HCT116 (cell line): ENCODE measurements at regions not wholly inside any gene's neighbourhood (a gene's known extent, or its start where the extent isn't known, plus 50 kb on each side); places are given as distances from the start of the nearest gene placed in this dataset.

Experiments
- ATAC-seq: fragments of 200-7000 bp; cut with Tn5 transposase; 2 replicates; pipeline ENCODE4 v1.9.1; 2020; ENCODE audit warnings: mild to moderate bottlenecking, moderate library complexity
- BruUV-seq: library from RNA; stranded (reverse); fragments of 400-500 nt; replicated peaks from 2 replicates; lab custom pipeline; 2021; lab: Mats Ljungman, UMichigan
- CTCF ChIA-PET: fragments of 300-600 bp; sonication (Branson Sonifier 250); formaldehyde crosslinking; loops from one replicate; lab custom pipeline; 2021; ENCODE audit warnings: antibody characterized with exemption; lab: Charles Lee
- POLR2A ChIA-PET: fragments of 300-600, 350-600 bp; sonication (Branson Sonifier 250); formaldehyde crosslinking; loops from one replicate; lab custom pipeline; 2021; ENCODE audit warnings: antibody characterized with exemption; lab: Charles Lee
- RAD21 ChIA-PET, 2 experiments: fragments of 300-600 bp; sonication (Branson Sonifier 250); formaldehyde crosslinking; loops; one replicate each; lab custom pipeline; 2023; ENCODE audit warnings: low total read pairs in 2 of 2; ENCODE audit not compliant: uncharacterized antibody in 2 of 2, unreplicated experiment in 2 of 2, low non-redundant PET in 1 of 2; lab: Charles Lee
- DNase-seq: peaks from one replicate; pipeline ENCODE4 v3.0.0-alpha.2; 2010; ENCODE audit warnings: low read depth, low spot score
- H2AFZ ChIP-seq: fragments of 200-600 bp; shearing (Covaris generic), sonication (generic); 2 replicates; pipeline ENCODE4 v1.6.1; 2017; ENCODE audit warnings: low read depth, mixed run types, mixed read lengths, antibody characterized with exemption, low read length; ENCODE audit not compliant: poor library complexity, severe bottlenecking
- H3K27ac ChIP-seq: 2 replicates; pipeline ENCODE4 v1.5.1; 2012; ENCODE audit warnings: low read depth, low read length
- H3K27me3 ChIP-seq: fragments of 200-600 bp; sonication (generic); 2 replicates; pipeline ENCODE4 v1.6.1; 2016; ENCODE audit warnings: mixed run types, low read length, mixed read lengths; ENCODE audit not compliant: insufficient read depth
- H3K36me3 ChIP-seq, 2 experiments: fragments of 200-500 bp in 1 of 2; fragments of 200-600 bp in 1 of 2; sonication (Bioruptor generic) in 1 of 2; sonication (generic) in 1 of 2; 2 replicates each; pipeline versions ENCODE4 v1.5.1 to v1.6.1; 2014 to 2016; ENCODE audit warnings: low read length in 2 of 2, inconsistent platforms in 1 of 2, mixed read lengths in 1 of 2, mixed run types in 1 of 2; ENCODE audit not compliant: insufficient read depth in 2 of 2, control insufficient read depth in 1 of 2
- H3K4me1 ChIP-seq, 2 experiments: fragments of 200-600 bp in 1 of 2; sonication (generic) in 1 of 2; 2 replicates each; pipeline versions ENCODE4 v1.5.1 to v1.6.1; 2012 to 2017; ENCODE audit warnings: low read length in 2 of 2, inconsistent platforms in 1 of 2, mild to moderate bottlenecking in 1 of 2, mixed read lengths in 1 of 2, mixed run types in 1 of 2, moderate library complexity in 1 of 2; ENCODE audit not compliant: insufficient read depth in 2 of 2, control insufficient read depth in 1 of 2
- H3K4me2 ChIP-seq: fragments of 200-600 bp; sonication (generic); 2 replicates; pipeline ENCODE4 v1.6.1; 2017; ENCODE audit warnings: mixed run types, low read length, mixed read lengths
- H3K4me3 ChIP-seq, 2 experiments: fragments of 200-600 bp in 1 of 2; sonication (generic) in 1 of 2; replicated peaks in 1 of 2; 2 replicates each; pipeline ENCODE4 v1.5.1; 2011 to 2016; ENCODE audit warnings: low read length in 2 of 2, control low read depth in 1 of 2, low read depth in 1 of 2, mild to moderate bottlenecking in 1 of 2, mixed read lengths in 1 of 2, mixed run types in 1 of 2
- H3K79me2 ChIP-seq: fragments of 200-600 bp; sonication (generic); 2 replicates; pipeline ENCODE4 v1.6.1; 2017; ENCODE audit warnings: mild to moderate bottlenecking, mixed run types, low read length, moderate library complexity, mixed read lengths; ENCODE audit not compliant: insufficient read depth
- H3K9ac ChIP-seq: fragments of 200-600 bp; sonication (generic); 2 replicates; pipeline ENCODE4 v1.6.1; 2016; ENCODE audit warnings: low read length, mixed read lengths
- H3K9me2 ChIP-seq: fragments of 200-600 bp; sonication (generic), shearing (Covaris generic); 2 replicates; pipeline ENCODE4 v1.6.1; 2017; ENCODE audit warnings: mixed run types, mild to moderate bottlenecking, moderate library complexity; ENCODE audit not compliant: insufficient read depth
- H3K9me3 ChIP-seq, 2 experiments: fragments of 200-500 bp in 1 of 2; fragments of 200-600 bp in 1 of 2; sonication (Bioruptor generic) in 1 of 2; sonication (generic) in 1 of 2; 2 replicates each; pipeline ENCODE4 v1.6.1; 2014 to 2017; ENCODE audit warnings: low read length in 2 of 2, mixed read lengths in 2 of 2, inconsistent platforms in 1 of 2, low read depth in 1 of 2, mild to moderate bottlenecking in 1 of 2, mixed run types in 1 of 2, moderate library complexity in 1 of 2; ENCODE audit not compliant: control insufficient read depth in 1 of 2, insufficient read depth in 1 of 2
- H4K20me1 ChIP-seq: fragments of 200-600 bp; sonication (generic), shearing (Covaris generic); 2 replicates; pipeline ENCODE4 v1.6.1; 2017; ENCODE audit warnings: mixed run types, mild to moderate bottlenecking, moderate library complexity; ENCODE audit not compliant: insufficient read depth
- ATF3 ChIP-seq: IDR thresholded peaks from 2 replicates; pipeline ENCODE4 v1.6.1; 2012
- EGR1 ChIP-seq: IDR thresholded peaks from 2 replicates; pipeline ENCODE4 v1.6.1; 2012; ENCODE audit warnings: low read depth
- EZH2phosphoT487 ChIP-seq: fragments of 200-600 bp; IDR thresholded peaks from 2 replicates; pipeline ENCODE4 v1.6.1; 2018; ENCODE audit warnings: antibody characterized with exemption, borderline replicate concordance
- FOSL1 ChIP-seq: IDR thresholded peaks from 2 replicates; pipeline ENCODE4 v1.6.1; 2012; ENCODE audit warnings: low read depth
- SP1 ChIP-seq: IDR thresholded peaks from 2 replicates; pipeline ENCODE4 v1.6.1; 2012; ENCODE audit warnings: low read depth
- ZBTB33 ChIP-seq: IDR thresholded peaks from 2 replicates; pipeline ENCODE4 v1.6.1; 2011; ENCODE audit warnings: mild to moderate bottlenecking, low read length, moderate library complexity; ENCODE audit not compliant: insufficient replicate concordance; ENCODE audit errors: extremely low read depth
- ZFX ChIP-seq: fragments of 450-650 bp; IDR thresholded peaks from 2 replicates; pipeline ENCODE4 v1.6.1; 2017
- ZNF274 ChIP-seq: fragments of 200-500 bp; sonication (Bioruptor generic); IDR thresholded peaks from 2 replicates; pipeline ENCODE4 v1.6.1; 2014; ENCODE audit warnings: mild to moderate bottlenecking, low read depth, low read length, inconsistent platforms
- intact Hi-C: fragments of 100-400 bp; cut with micrococcal nuclease; formaldehyde crosslinking; loops from 2 replicates; pipeline ENCODE4 v1.10.0; 2022

- no TSS peak for BruUV-seq
Measured at GRCh38 chr2:45223531-45223930, 214.3 kb upstream of the SIX2 start.

GRCh38 chr2:45220227-45220626 lies 211.0 kb upstream of the SIX2 start:
- no peak for DNase-seq
- H3K9me3 ChIP-seq = no peaks in the 10 kb centered on the region
- H3K79me2 ChIP-seq = no peaks in the 10 kb centered on the region
- BruUV-seq = no TSS peak
- intact Hi-C loops = no loop called here
- no peak overlapping the region for H3K27ac ChIP-seq
- H3K9ac ChIP-seq = no peak overlapping the region
- no peak overlapping the region for H2AFZ ChIP-seq
- TF ChIP-seq SP1 (no peak), FOSL1 (no peak), ZBTB33 (no peak), EGR1 (no peak)
- POLR2A ChIA-PET = no interaction called here
- H3K9me2 ChIP-seq = no peaks in the 10 kb centered on the region
- peaks cover 0 to 4% of the 10 kb centered on the region in 2 experiments; a peak in 1 of 4 replicates for H3K4me1 ChIP-seq
- CTCF ChIA-PET = no interaction called here
- no peak overlapping the region for H3K4me2 ChIP-seq
- no peaks in the 10 kb centered on the region for H4K20me1 ChIP-seq
- no peaks in the 10 kb centered on the region for H3K36me3 ChIP-seq
- RAD21 ChIA-PET = no interaction called here
- H3K27me3 ChIP-seq = 0 out of 2 replicates have a peak, but pooled peaks cover 17% of the 10 kb centered on the region
- ATAC-seq = no peak
- no peak overlapping the region for H3K4me3 ChIP-seq

More at GRCh38 chr2:45223531-45223930, 214.3 kb upstream of the SIX2 start:
- no peak for TF ChIP-seq EZH2phosphoT487
- TF ChIP-seq ATF3 = no peak
- TF ChIP-seq ZNF274 = no peak
- no peak for TF ChIP-seq ZFX
- ChIA-PET RAD21 (no interaction called here), CTCF (no interaction called here), POLR2A (no interaction called here)
- no peak overlapping the region for H3K9ac ChIP-seq
- no peak overlapping the region for H3K27ac ChIP-seq
- H3K79me2 ChIP-seq = no peaks in the 10 kb centered on the region
- no peaks in the 10 kb centered on the region for H3K9me2 ChIP-seq
- no peaks in the 10 kb centered on the region for H4K20me1 ChIP-seq
- intact Hi-C loops = no loop called here
- no peak overlapping the region for H2AFZ ChIP-seq
- ATAC-seq (no peak), DNase-seq (no peak)
- 0 out of 2 replicates have a peak, but pooled peaks cover 17% of the 10 kb centered on the region for H3K27me3 ChIP-seq
- H3K36me3 ChIP-seq = no peaks in the 10 kb centered on the region
- no peak overlapping the region for H3K4me3 ChIP-seq
- no peaks in the 10 kb centered on the region for H3K9me3 ChIP-seq
- H3K4me2 ChIP-seq = no peak overlapping the region
- peaks cover 0 to 4% of the 10 kb centered on the region in 2 experiments; a peak in 1 of 4 replicates for H3K4me1 ChIP-seq
